GM12872 (cell line): ENCODE measurements at regions not wholly inside any gene's neighbourhood (a gene's known extent, or its start where the extent isn't known, plus 50 kb on each side); places are given as distances from the start of the nearest gene placed in this dataset.

ENCODE experiments used
- TF ChIP-seq, protein P1 (sequence below): IDR thresholded peaks from 3 replicates; pipeline ENCODE4 v1.5.1; 2011; ENCODE audit warnings: low read depth, mild to moderate bottlenecking, low read length, moderate library complexity; ENCODE audit not compliant: insufficient read depth

GRCh38 chr3:18634461-18634860 lies 209.3 kb upstream of the SATB1 start:
- TF ChIP-seq, protein P1, sequence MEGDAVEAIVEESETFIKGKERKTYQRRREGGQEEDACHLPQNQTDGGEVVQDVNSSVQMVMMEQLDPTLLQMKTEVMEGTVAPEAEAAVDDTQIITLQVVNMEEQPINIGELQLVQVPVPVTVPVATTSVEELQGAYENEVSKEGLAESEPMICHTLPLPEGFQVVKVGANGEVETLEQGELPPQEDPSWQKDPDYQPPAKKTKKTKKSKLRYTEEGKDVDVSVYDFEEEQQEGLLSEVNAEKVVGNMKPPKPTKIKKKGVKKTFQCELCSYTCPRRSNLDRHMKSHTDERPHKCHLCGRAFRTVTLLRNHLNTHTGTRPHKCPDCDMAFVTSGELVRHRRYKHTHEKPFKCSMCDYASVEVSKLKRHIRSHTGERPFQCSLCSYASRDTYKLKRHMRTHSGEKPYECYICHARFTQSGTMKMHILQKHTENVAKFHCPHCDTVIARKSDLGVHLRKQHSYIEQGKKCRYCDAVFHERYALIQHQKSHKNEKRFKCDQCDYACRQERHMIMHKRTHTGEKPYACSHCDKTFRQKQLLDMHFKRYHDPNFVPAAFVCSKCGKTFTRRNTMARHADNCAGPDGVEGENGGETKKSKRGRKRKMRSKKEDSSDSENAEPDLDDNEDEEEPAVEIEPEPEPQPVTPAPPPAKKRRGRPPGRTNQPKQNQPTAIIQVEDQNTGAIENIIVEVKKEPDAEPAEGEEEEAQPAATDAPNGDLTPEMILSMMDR, result no peak

DNA sequence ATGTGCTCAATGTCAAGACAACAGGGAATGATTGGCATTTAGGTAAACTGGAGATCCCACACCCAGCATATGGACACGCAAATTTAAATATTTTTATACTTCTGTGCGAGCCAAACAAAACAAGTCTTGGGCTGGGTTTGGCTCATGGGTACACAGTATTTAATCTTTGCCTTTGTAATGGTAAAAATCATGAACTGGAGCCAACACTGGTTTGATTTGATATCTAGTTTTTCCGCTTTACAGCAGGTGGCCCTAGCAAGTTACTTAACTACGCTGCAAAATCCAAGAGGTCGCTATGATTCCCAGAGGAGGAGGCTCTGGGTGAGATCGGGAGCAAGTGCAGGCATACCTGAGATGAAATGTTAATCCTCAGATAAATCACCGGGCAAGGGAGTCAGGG lies 207.9 kb upstream of the SATB1 start:
- TF ChIP-seq, protein P1, result no peak

DNA sequence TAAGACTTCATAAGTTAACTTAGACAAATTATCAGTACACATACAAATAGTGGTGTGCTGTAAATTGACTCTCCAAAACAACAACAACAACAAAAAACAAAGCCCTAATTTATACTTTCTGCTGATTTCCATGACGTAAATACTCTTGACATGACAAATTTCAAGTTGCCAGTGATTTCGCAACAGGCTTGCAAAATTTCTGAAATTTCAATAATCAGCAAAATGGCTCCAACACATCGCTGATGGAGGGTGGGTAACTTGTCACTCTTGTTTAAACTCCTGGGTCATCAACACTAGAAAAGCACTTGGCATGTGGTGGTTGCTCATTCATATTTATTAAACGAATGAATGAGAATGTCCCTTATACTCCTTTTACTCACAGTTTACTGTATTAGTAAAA lies 205.2 kb upstream of the SATB1 start:
- TF ChIP-seq, protein P1, result no peak

GRCh38 chr3:18625085-18625484 lies 199.9 kb upstream of the SATB1 start:
- TF ChIP-seq, protein P1, result no peak

DNA sequence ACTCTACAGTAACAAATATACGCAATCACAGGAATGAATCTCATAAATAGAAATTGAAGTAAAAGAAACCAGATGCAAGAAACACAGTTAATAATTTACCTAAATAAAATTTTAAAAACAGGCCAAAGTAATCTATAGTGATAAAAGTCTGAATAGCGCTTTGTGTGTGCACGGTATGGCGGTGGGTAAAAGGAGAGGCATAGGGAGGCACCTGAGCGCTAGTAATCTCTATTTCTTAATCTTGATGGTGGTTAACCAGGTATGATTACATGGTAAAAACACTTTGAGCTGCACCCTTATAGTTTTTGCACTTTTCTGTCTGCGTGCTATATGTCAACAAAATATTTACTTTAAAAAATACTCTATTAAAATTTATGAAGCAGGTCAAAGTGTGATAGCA lies 198.1 kb upstream of the SATB1 start:
- TF ChIP-seq, protein P1, result no peak

DNA sequence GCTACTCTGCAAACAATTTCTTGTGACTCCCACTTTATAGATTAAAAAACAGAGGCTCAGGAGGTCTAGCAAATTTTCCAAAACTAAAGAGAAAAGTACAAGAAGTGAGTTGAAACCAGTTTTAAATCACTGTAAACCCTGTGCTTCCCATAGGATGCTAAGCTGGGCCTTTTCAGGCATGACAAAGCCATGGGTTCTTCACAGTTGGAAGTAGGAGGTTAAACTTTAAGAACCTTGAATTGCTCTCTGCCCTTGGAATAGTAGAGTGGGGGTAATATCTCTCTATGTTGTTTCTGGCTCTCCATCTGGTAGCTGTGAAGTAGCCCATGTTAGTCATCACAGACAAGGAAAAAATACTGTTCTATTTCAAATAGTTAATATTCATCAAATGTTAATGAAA lies 193.6 kb upstream of the SATB1 start:
- TF ChIP-seq, protein P1, result no peak

- TF ChIP-seq, protein P1, result no peak
Observed at GRCh38 chr3:18611991-18612390, 186.9 kb upstream of the SATB1 start.

DNA sequence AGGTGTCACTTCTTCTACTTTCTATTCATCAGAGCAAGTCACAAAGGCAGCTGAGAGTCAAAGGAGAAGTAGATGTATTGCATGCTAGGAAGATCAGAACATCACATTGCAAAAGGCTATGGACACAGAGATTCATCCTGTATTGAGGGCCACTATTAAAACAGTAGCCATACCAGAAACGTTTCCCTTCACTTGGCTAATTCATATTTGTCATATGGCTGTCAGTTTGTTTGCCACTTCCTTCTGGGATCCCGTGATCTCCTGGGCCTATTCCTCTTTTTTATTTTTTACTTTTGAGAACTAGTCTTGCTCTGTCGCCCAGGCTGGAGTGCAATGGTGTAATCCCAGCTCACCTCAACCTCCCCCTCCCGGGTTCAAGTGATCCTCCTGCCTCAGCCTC lies 184.0 kb upstream of the SATB1 start:
- TF ChIP-seq, protein P1, result no peak
